ENCODE measurements at regions not wholly inside any gene's neighbourhood (a gene's known extent, or its start where the extent isn't known, plus 50 kb on each side); places are given as distances from the start of the nearest gene placed in this dataset.

DNA sequence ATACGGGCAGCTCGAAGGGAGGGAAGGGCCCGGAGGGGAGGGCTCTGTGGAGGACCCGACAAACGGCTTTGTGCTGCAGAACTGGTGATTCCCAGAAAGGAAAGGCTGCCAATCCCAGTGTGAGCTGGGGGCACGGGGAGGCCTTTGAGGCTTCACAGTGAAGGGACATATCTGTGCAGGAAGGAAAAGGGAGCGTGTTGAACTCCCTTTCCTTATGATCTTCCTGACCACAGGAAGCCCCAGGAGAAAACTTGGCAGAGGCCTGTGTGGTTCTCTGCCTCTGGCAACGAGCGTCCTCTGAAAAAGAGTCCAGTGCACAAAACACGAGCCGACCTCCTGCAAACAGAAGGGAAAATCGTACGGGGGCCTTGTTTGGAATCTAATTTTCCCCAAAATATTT lies 683.5 kb upstream of the SALL3 start:
- WGBS, 2 donors (ENCODE audit: low coverage in 1 of 2): 70 to 71% methylated on average over 7 to 13 of the region's 13 CpGs
- no peak for DNase-seq
- Histone ChIP-seq H3K36me3 (no peaks in the 10 kb centered on the region), H3K27ac (no peak overlapping the region), H3K27me3 (no peaks in the 10 kb centered on the region), H3K4me1 (no peaks in the 10 kb centered on the region), H3K4me3 (no peak overlapping the region), H3K9me3 (no peaks in the 10 kb centered on the region)
- TF ChIP-seq, protein P1, sequence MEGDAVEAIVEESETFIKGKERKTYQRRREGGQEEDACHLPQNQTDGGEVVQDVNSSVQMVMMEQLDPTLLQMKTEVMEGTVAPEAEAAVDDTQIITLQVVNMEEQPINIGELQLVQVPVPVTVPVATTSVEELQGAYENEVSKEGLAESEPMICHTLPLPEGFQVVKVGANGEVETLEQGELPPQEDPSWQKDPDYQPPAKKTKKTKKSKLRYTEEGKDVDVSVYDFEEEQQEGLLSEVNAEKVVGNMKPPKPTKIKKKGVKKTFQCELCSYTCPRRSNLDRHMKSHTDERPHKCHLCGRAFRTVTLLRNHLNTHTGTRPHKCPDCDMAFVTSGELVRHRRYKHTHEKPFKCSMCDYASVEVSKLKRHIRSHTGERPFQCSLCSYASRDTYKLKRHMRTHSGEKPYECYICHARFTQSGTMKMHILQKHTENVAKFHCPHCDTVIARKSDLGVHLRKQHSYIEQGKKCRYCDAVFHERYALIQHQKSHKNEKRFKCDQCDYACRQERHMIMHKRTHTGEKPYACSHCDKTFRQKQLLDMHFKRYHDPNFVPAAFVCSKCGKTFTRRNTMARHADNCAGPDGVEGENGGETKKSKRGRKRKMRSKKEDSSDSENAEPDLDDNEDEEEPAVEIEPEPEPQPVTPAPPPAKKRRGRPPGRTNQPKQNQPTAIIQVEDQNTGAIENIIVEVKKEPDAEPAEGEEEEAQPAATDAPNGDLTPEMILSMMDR (IDR thresholded peaks at IDR 0.05): no peak
- TF ChIP-seq POLR2AphosphoS5 (IDR thresholded peaks at IDR 0.05) (no peak), EP300 (IDR thresholded peaks at IDR 0.05; ENCODE audit: low read depth) (no peak), POLR2A (IDR thresholded peaks at IDR 0.05) (no peak)
- intact Hi-C loops (cut with DNase I; ENCODE audit: low total_unique reads): no loop called here
- in situ Hi-C loops (cut with MboI; ENCODE audit: low pct_ligation_motif_present in 1 of 4, low pct_unique_long_range_greater_than_20kb in 1 of 4, low sequenced_read_pairs in 3 of 4): no loop called here

- intact Hi-C loops (cut with DNase I; ENCODE audit: low total_unique reads): no loop called here
- Histone ChIP-seq H3K36me3 (no peaks in the 10 kb centered on the region), H3K4me1 (no peaks in the 10 kb centered on the region), H3K9me3 (no peaks in the 10 kb centered on the region), H3K27me3 (no peaks in the 10 kb centered on the region), H3K27ac (no peak overlapping the region), H3K4me3 (no peak overlapping the region)
- 78% methylated on average over 10 of the region's 10 CpGs; no CpG with 5 or more reads in 1 of the 2 donors for WGBS, 2 donors (ENCODE audit: low coverage in 1 of 2)
- no peak for DNase-seq
- in situ Hi-C loops (cut with MboI; ENCODE audit: low pct_ligation_motif_present in 1 of 4, low pct_unique_long_range_greater_than_20kb in 1 of 4, low sequenced_read_pairs in 3 of 4): no loop called here
- TF ChIP-seq, protein P1 (IDR thresholded peaks at IDR 0.05): no peak
- no peak for TF ChIP-seq POLR2AphosphoS5 (IDR thresholded peaks at IDR 0.05)
- TF ChIP-seq EP300 (IDR thresholded peaks at IDR 0.05; ENCODE audit: low read depth): no peak
- no peak for TF ChIP-seq POLR2A (IDR thresholded peaks at IDR 0.05)
Measured at GRCh38 chr18:78297048-78297447, 682.6 kb upstream of the SALL3 start.

DNA sequence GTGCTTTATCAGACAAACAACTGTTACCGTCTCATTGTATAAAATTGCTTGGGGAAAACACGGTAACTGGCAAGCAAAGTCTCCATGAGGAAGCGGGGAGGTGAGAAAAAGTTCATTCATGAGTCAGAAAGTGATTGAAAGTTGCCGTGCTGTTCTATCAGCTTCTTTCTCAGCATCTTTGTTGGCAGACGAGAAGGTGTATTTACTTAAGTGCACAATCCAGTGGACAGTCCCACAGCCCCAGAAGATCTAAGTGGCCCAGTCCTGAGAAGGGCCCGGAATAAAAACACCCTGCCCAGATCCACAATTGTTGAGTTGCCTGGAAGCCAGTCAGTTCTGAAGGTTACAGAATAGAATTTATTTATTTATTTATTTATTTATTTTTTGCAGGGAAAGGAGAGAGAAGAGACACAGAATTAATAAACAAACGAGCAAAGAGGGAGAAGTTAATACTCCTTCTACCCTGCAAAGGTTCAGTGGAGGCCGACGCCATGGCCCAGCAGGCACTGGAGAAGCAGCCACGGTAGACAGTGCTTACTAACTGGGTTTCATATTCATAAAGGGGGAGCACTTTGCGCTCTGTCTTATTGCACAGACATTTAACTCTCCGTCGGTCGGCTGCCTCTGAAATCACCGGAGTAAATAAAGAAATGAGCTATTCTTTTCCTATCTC lies 676.0 kb upstream of the SALL3 start:
- intact Hi-C loops (cut with DNase I; ENCODE audit: low total_unique reads): no loop called here
- no peak for DNase-seq
- Histone ChIP-seq H3K9me3 (no peaks in the 10 kb centered on the region), H3K27me3 (no peaks in the 10 kb centered on the region), H3K27ac (no peak overlapping the region), H3K4me1 (no peaks in the 10 kb centered on the region), H3K4me3 (no peak overlapping the region), H3K36me3 (no peaks in the 10 kb centered on the region)
- TF ChIP-seq, protein P1 (IDR thresholded peaks at IDR 0.05): no peak
- in situ Hi-C loops (cut with MboI; ENCODE audit: low pct_ligation_motif_present in 1 of 4, low pct_unique_long_range_greater_than_20kb in 1 of 4, low sequenced_read_pairs in 3 of 4): no loop called here
- WGBS, 2 donors (ENCODE audit: low coverage in 1 of 2): 52 to 59% methylated on average over 9 to 15 of the region's 15 CpGs

- no peak for DNase-seq
- H3K27me3 ChIP-seq: no peaks in the 10 kb centered on the region
- in situ Hi-C loops (cut with MboI; ENCODE audit: low pct_ligation_motif_present in 1 of 4, low pct_unique_long_range_greater_than_20kb in 1 of 4, low sequenced_read_pairs in 3 of 4) (no loop called here), intact Hi-C loops (cut with DNase I; ENCODE audit: low total_unique reads) (no loop called here)
- 70 to 74% methylated on average over 8 to 25 of the region's 25 CpGs for WGBS, 2 donors (ENCODE audit: low coverage in 1 of 2)
- no peaks in the 10 kb centered on the region for H3K36me3 ChIP-seq
- H3K27ac ChIP-seq: no peak overlapping the region
- H3K4me3 ChIP-seq: no peak overlapping the region
- no peaks in the 10 kb centered on the region for H3K9me3 ChIP-seq
- no peak for TF ChIP-seq EP300 (IDR thresholded peaks at IDR 0.05; ENCODE audit: low read depth)
- no peak for TF ChIP-seq POLR2AphosphoS5 (IDR thresholded peaks at IDR 0.05)
- TF ChIP-seq, protein P1 (IDR thresholded peaks at IDR 0.05): no peak
- TF ChIP-seq POLR2A (IDR thresholded peaks at IDR 0.05): no peak
- no peaks in the 10 kb centered on the region for H3K4me1 ChIP-seq
Measured at GRCh38 chr18:78304192-78305164, 675.1 kb upstream of the SALL3 start.
